ENCODE measurements at regions not wholly inside any gene's neighbourhood (a gene's known extent, or its start where the extent isn't known, plus 50 kb on each side); places are given as distances from the start of the nearest gene placed in this dataset.

DNA sequence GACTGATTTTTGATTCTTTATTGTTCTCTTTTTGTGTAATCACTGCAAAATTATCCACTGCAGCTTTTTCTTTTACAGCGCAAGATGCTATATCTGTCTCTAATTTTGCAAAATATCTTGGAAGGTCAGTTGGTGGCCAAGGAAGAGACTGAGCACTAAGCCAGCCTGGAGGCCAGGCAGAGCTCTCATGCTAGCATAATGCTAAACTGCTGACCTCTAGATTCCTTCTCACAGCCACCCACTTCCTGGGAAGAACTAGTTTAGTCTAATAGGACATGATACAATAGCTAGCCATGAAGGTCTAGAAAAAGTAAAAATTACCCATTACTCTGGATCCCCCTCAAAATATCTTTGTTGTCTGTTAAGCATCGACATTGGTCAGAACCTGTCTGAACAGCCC, 227.2 kb upstream of the ARHGAP20 start:
- TF ChIP-seq CTCF (IDR thresholded peaks at IDR 0.05; ENCODE audit: low read depth, low read length, missing control alignments), result no peak
- DNase-seq (ENCODE audit: low read depth), result no peak
- no peak overlapping the region for H3K4me3 ChIP-seq (ENCODE audit: low read depth, low read length)

- H3K4me3 ChIP-seq (ENCODE audit: low read depth, low read length), result no peak overlapping the region
- no peak for TF ChIP-seq CTCF (IDR thresholded peaks at IDR 0.05; ENCODE audit: low read depth, low read length, missing control alignments)
- no peak for DNase-seq (ENCODE audit: low read depth)
Measured at GRCh38 chr11:110935018-110935640, 222.9 kb upstream of the ARHGAP20 start.

- no peak for TF ChIP-seq CTCF (IDR thresholded peaks at IDR 0.05; ENCODE audit: low read depth, low read length, missing control alignments)
- DNase-seq (ENCODE audit: low read depth), result no peak
Measured at GRCh38 chr11:110929129-110929528, 216.9 kb upstream of the ARHGAP20 start.

GRCh38 chr11:110928391-110928790, 216.2 kb upstream of the ARHGAP20 start:
- no peak for TF ChIP-seq CTCF (IDR thresholded peaks at IDR 0.05; ENCODE audit: low read depth, low read length, missing control alignments)
- no peak overlapping the region for H3K4me3 ChIP-seq (ENCODE audit: low read depth, low read length)
- DNase-seq (ENCODE audit: low read depth), result no peak

More at GRCh38 chr11:110929129-110929528, 216.9 kb upstream of the ARHGAP20 start:
- H3K4me3 ChIP-seq (ENCODE audit: low read depth, low read length), result no peak overlapping the region

GRCh38 chr11:110921742-110922521, 209.7 kb upstream of the ARHGAP20 start:
- no peak for TF ChIP-seq CTCF (IDR thresholded peaks at IDR 0.05; ENCODE audit: low read depth, low read length, missing control alignments)
- no peak for DNase-seq (ENCODE audit: low read depth)
- H3K4me3 ChIP-seq (ENCODE audit: low read depth, low read length), result no peak overlapping the region

- DNase-seq (ENCODE audit: low read depth), result no peak
Measured at GRCh38 chr11:110919241-110919922, 207.1 kb upstream of the ARHGAP20 start.

More at GRCh38 chr11:110919241-110919922, 207.1 kb upstream of the ARHGAP20 start:
- TF ChIP-seq CTCF (IDR thresholded peaks at IDR 0.05; ENCODE audit: low read depth, low read length, missing control alignments), result no peak
- H3K4me3 ChIP-seq (ENCODE audit: low read depth, low read length), result no peak overlapping the region

Data from GM12864 (cell line).